ENCODE measurements at regions not wholly inside any gene's neighbourhood (a gene's known extent, or its start where the extent isn't known, plus 50 kb on each side); places are given as distances from the start of the nearest gene placed in this dataset.
A peak's percentile ranks its signal among the peaks of the same experiment; 100 is the strongest.
"Not testable (repeated sequence)": the region's sequence is repeated elsewhere in the genome, so short reads cannot be mapped to it uniquely, and the experiment has no call there.

GRCh38 chr15:69679623-69680228 lies 227.1 kb downstream of the RPLP1 start:
- Mint-ChIP-seq H3K36me3 (peaks cover 2% of the 10 kb centered on the region), H3K27me3 (peaks cover 67% of the 10 kb centered on the region), H3K4me1 (peaks cover 12% of the 10 kb centered on the region), H3K27ac (no peak overlapping the region), H3K4me3 (no peak overlapping the region), H3K9me3 (ENCODE audit: low read depth) (peaks cover 4% of the 10 kb centered on the region)
- peak; percentile 74 for DNase-seq
- peak; percentile 93 for ATAC-seq
- CTCF ChIA-PET: interaction anchor here (0.8 kb wide), 1 partner anchor 30 kb away, joined by 3 read pairs; no protein-coding TSS in a partner anchor

DNA sequence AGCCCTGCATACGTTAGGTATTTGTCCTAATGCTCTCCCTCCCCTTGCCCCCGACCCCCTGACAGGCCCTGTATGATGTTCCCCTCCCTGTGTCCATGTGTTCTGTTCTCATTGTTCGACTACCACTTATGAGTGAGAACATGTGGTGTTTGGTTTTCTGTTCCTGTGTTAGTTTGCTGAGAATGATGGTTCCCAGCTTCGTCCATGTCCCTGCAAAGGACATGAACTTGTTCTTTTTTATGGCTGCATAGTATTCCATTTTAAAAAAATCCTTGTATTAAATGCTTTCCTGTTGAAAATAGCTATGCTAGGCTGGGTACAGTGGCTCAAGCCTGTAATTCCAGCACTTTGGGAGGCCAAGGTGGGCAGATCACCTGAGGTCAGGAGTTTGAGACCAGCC lies 232.2 kb downstream of the RPLP1 start:
- peaks cover 44% of the 10 kb centered on the region for H3K27me3 Mint-ChIP-seq
- H3K4me1 Mint-ChIP-seq, H3K27ac Mint-ChIP-seq, ATAC-seq, DNase-seq, H3K4me3 Mint-ChIP-seq, CTCF ChIA-PET: not testable (repeated sequence)
- peaks cover 17% of the 10 kb centered on the region for H3K9me3 Mint-ChIP-seq (ENCODE audit: low read depth)
- H3K36me3 Mint-ChIP-seq: peaks cover 13% of the 10 kb centered on the region

DNA sequence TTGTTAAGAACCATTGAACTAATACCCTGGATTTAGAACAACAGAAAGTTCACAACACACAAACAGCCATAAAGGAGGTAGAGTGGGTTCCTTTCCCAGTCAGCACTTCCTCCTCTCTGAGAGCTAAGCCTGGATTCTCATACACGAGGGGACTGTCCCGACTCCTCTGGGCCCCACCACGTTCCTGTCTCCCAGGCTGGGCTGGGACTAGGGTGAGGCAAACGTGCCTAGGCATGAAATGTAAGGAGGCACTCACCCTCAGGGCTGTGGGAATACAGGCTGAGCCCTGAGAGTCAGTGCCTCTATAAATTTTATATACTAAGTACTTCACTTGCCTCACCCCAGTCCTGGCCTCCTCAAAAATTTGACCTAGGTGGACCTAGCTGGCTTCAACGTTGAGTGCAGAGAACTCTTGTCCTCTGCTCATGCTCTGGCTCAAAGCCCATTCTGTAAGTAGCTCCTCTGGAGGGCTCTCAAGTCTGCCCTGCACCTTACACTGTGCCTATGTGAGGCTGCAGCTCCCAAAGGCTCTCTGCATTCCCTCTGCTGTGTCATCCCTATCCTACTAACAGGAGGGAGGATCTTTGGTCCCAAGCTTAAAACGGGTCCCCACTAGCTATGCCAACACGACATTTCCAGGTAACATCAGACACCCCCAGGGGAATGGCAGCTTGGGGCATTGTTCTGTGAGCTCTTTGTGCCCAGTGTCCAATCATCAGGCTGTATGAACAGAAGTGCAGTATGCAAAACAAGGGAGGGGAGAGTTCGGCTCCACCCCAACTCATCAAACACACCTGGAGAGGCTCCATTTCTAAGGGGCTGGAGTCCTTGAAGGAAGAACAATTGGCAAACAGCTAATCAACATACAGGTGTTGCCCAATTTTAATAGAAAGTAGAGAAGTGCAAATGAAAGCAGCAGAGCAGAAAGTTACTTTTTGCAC lies 233.2 kb downstream of the RPLP1 start:
- Mint-ChIP-seq H3K9me3 (ENCODE audit: low read depth) (peaks cover 17% of the 10 kb centered on the region), H3K4me1 (peaks cover 2% of the 10 kb centered on the region), H3K4me3 (no peak overlapping the region), H3K36me3 (peaks cover 13% of the 10 kb centered on the region), H3K27ac (no peak overlapping the region), H3K27me3 (peaks cover 36% of the 10 kb centered on the region)
- ATAC-seq: no peak
- no peak for DNase-seq
- CTCF ChIA-PET: no interaction called here

DNA sequence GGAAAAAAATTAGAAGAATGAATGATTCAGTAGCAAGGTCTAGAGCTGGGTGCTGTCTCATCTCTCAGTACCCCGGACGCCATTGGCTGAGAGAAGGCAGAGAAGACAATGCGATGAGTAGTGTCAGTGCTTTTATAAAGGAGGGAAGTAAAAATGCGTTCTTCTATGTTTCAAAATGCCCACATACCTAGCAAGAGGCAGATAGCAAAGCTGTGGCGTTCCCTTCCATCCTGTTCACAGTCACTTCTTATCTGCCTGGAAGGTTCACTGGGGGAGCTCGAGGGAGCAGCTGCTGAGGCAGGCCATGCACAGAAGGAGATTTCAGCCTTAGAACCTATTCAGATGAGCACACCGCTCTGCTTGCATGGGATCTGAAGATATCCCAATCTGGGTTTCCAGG lies 234.0 kb downstream of the RPLP1 start:
- no peak overlapping the region for H3K4me3 Mint-ChIP-seq
- H3K9me3 Mint-ChIP-seq (ENCODE audit: low read depth): peaks cover 17% of the 10 kb centered on the region
- ATAC-seq (no peak), DNase-seq (no peak)
- H3K27ac Mint-ChIP-seq: no peak overlapping the region
- CTCF ChIA-PET: no interaction called here
- H3K36me3 Mint-ChIP-seq: peaks cover 13% of the 10 kb centered on the region
- H3K27me3 Mint-ChIP-seq: peaks cover 33% of the 10 kb centered on the region
- H3K4me1 Mint-ChIP-seq: peaks cover 2% of the 10 kb centered on the region

DNA sequence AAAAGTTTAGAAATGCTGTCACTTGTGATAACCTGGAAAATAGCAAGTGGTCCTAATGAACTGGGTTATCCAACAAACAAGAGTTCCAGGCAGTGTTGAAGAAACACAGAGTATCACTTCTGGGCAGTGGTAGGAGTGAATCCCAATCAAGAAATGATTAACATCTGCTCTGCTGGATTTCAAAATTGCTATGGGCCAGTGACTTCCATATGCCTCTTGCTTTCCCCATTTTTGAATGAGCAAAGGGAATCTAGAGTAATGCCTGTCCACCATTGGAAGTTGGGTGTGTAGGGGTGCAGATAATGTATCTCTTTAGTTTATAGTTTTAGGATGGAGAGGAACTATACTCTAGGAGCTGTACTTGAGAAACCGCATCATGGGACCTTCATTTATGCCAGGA lies 236.5 kb downstream of the RPLP1 start:
- peaks cover 11% of the 10 kb centered on the region for H3K36me3 Mint-ChIP-seq
- DNase-seq (no peak), ATAC-seq (no peak)
- H3K4me3 Mint-ChIP-seq: no peak overlapping the region
- H3K27me3 Mint-ChIP-seq: peaks cover 38% of the 10 kb centered on the region
- CTCF ChIA-PET: no interaction called here
- peaks cover 13% of the 10 kb centered on the region for H3K9me3 Mint-ChIP-seq (ENCODE audit: low read depth)
- H3K27ac Mint-ChIP-seq: no peak overlapping the region
- H3K4me1 Mint-ChIP-seq: no peaks in the 10 kb centered on the region

- no peak overlapping the region for H3K27ac Mint-ChIP-seq
- no peaks in the 10 kb centered on the region for H3K4me1 Mint-ChIP-seq
- H3K36me3 Mint-ChIP-seq: peaks cover 10% of the 10 kb centered on the region
- peaks cover 40% of the 10 kb centered on the region for H3K27me3 Mint-ChIP-seq
- DNase-seq: no peak
- no peak for ATAC-seq
- no peak overlapping the region for H3K4me3 Mint-ChIP-seq
- CTCF ChIA-PET: no interaction called here
- peaks cover 13% of the 10 kb centered on the region for H3K9me3 Mint-ChIP-seq (ENCODE audit: low read depth)
Observed at GRCh38 chr15:69691307-69692015, 238.8 kb downstream of the RPLP1 start.

- no peaks in the 10 kb centered on the region for H3K4me1 Mint-ChIP-seq
Observed at GRCh38 chr15:69692342-69692741, 239.7 kb downstream of the RPLP1 start.

DNA sequence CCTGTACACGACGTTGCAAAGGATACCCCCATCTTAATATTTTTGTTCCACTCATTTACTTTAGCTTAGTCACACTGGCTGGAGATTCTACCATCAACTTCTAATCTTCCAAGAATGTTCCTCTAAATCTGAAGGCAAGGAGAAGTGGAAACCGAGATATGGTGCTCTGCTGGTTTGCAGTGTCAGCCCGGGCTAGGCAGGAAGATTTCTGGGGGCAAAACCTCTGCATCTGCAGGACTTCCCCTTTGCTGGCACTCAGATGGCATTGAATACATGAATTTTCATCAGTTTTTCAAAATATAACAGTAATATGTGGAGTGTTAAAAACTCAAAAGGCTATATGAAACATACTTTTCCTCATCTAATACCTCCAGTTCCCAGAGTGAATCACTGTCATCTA lies 240.4 kb downstream of the RPLP1 start:
- H3K4me1 Mint-ChIP-seq: no peaks in the 10 kb centered on the region
- H3K27me3 Mint-ChIP-seq: peaks cover 35% of the 10 kb centered on the region
- no peak for ATAC-seq
- H3K9me3 Mint-ChIP-seq (ENCODE audit: low read depth): peaks cover 15% of the 10 kb centered on the region
- no peak overlapping the region for H3K27ac Mint-ChIP-seq
- CTCF ChIA-PET: no interaction called here
- no peak overlapping the region for H3K4me3 Mint-ChIP-seq
- no peak for DNase-seq
- H3K36me3 Mint-ChIP-seq: peaks cover 9% of the 10 kb centered on the region

More at GRCh38 chr15:69692342-69692741, 239.7 kb downstream of the RPLP1 start:
- Mint-ChIP-seq H3K36me3 (peaks cover 11% of the 10 kb centered on the region), H3K4me3 (no peak overlapping the region), H3K27ac (no peak overlapping the region), H3K9me3 (ENCODE audit: low read depth) (peaks cover 16% of the 10 kb centered on the region), H3K27me3 (peaks cover 35% of the 10 kb centered on the region)
- DNase-seq: no peak
- ATAC-seq: no peak
- CTCF ChIA-PET: no interaction called here

- peaks cover 26% of the 10 kb centered on the region for H3K27me3 Mint-ChIP-seq
- H3K27ac Mint-ChIP-seq: no peak overlapping the region
- CTCF ChIA-PET: no interaction called here
- DNase-seq (no peak), ATAC-seq (no peak)
- H3K9me3 Mint-ChIP-seq (ENCODE audit: low read depth): peaks cover 2% of the 10 kb centered on the region
- no peaks in the 10 kb centered on the region for H3K4me1 Mint-ChIP-seq
- peaks cover 1% of the 10 kb centered on the region for H3K36me3 Mint-ChIP-seq
- H3K4me3 Mint-ChIP-seq: no peak overlapping the region
Observed at GRCh38 chr15:69696946-69697345, 244.3 kb downstream of the RPLP1 start.

DNA sequence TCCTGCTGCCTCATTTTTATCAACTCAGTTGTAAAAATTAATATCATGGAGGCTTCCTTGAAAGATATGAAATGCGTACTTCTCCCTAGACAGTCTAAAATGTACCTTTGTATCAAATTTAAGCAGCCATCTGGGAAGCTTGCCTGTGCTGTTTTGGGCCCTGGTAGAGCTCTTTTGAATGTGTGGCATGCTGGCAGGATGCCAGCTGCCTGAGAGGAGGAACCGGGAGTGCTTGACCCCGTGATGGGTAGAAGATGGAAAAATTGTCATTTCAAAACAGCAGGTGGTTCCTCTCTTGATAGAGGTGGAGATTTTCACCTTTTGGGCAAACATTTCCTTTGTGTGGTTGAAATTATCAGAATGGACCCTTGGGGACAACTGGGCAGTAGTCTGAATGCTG lies 245.3 kb downstream of the RPLP1 start:
- ATAC-seq (no peak), DNase-seq (no peak)
- Mint-ChIP-seq H3K27me3 (peaks cover 16% of the 10 kb centered on the region), H3K36me3 (peaks cover 1% of the 10 kb centered on the region), H3K4me1 (no peaks in the 10 kb centered on the region), H3K4me3 (no peak overlapping the region), H3K27ac (no peak overlapping the region), H3K9me3 (ENCODE audit: low read depth) (peaks cover 2% of the 10 kb centered on the region)
- CTCF ChIA-PET: no interaction called here

DNA sequence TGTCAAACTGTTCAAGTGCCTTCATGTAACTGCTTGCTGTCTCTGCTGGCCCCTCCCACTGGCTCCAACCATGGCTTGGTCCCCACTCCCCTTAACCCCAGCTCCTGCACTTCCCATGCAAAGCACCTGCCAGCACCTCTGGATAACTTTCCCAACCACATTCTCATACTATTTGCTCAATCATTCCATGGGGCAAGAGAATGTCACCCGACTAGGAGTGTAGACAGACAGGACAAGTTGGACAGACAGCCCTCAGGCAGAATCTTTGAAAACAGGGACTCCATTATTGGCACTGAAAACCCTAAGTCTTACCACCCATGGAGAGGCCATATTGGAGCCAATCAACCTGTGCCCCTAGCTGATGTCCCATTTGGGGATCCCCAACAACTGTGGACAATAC lies 246.5 kb downstream of the RPLP1 start:
- no peak overlapping the region for H3K27ac Mint-ChIP-seq
- ATAC-seq (no peak), DNase-seq (no peak)
- peaks cover 2% of the 10 kb centered on the region for H3K9me3 Mint-ChIP-seq (ENCODE audit: low read depth)
- H3K4me1 Mint-ChIP-seq: no peaks in the 10 kb centered on the region
- H3K4me3 Mint-ChIP-seq: no peak overlapping the region
- CTCF ChIA-PET: no interaction called here
- peaks cover 12% of the 10 kb centered on the region for H3K27me3 Mint-ChIP-seq
- H3K36me3 Mint-ChIP-seq: peaks cover 1% of the 10 kb centered on the region

- CTCF ChIA-PET: no interaction called here
- H3K9me3 Mint-ChIP-seq (ENCODE audit: low read depth): peaks cover 2% of the 10 kb centered on the region
- ATAC-seq: no peak
Observed at GRCh38 chr15:69700380-69700779, 247.8 kb downstream of the RPLP1 start.

GRCh38 chr15:69701198-69701597 lies 248.6 kb downstream of the RPLP1 start:
- Mint-ChIP-seq H3K9me3 (ENCODE audit: low read depth) (peaks cover 2% of the 10 kb centered on the region), H3K36me3 (peaks cover 4% of the 10 kb centered on the region), H3K27ac (no peak overlapping the region), H3K4me3 (no peak overlapping the region), H3K4me1 (no peaks in the 10 kb centered on the region), H3K27me3 (peaks cover 17% of the 10 kb centered on the region)
- DNase-seq (no peak), ATAC-seq (no peak)
- CTCF ChIA-PET: no interaction called here

More at GRCh38 chr15:69700380-69700779, 247.8 kb downstream of the RPLP1 start:
- peaks cover 1% of the 10 kb centered on the region for H3K36me3 Mint-ChIP-seq
- H3K27ac Mint-ChIP-seq: no peak overlapping the region
- H3K27me3 Mint-ChIP-seq: peaks cover 16% of the 10 kb centered on the region
- no peaks in the 10 kb centered on the region for H3K4me1 Mint-ChIP-seq
- no peak overlapping the region for H3K4me3 Mint-ChIP-seq
- no peak for DNase-seq

All from activated CD8-positive, alpha-beta memory T cell treated with anti-CD3 and anti-CD28 coated beads, Interleukin-2, amount 10 ng/mL, durations not matched to agents 7 days and 5 days (primary cell).